DMS114 treated with DMSO at 0.1 percent for 48 hours (cell line): ENCODE measurements at regions not wholly inside any gene's neighbourhood (a gene's known extent, or its start where the extent isn't known, plus 50 kb on each side); places are given as distances from the start of the nearest gene placed in this dataset.
"Not testable (repeated sequence)": the region's sequence is repeated elsewhere in the genome, so short reads cannot be mapped to it uniquely, and the experiment has no call there.

Experiments
- DNase-seq: peaks from one replicate; lab custom pipeline; 2025; ENCODE audit not compliant: unreplicated experiment; lab: John Stamatoyannopoulos, UW

DNA sequence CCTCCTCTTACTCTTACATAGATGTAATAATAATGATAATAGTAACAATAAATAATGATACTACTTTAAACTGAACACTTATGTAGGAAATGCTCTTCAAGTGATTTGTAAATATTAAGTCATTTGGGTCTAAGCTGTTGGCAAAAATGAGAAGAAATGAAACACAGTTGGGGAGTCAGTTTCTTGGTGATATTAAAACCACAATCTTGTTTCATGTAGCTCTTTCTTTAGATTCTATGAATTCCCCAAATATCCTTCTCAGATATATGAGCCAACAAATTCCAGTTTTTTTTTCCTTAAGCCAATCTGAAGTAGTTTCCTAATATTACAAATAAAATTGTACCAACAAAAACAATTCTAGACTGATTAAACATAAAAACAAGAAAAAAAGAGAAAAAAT is 1115.6 kb upstream of the CNTN5 start:
- DNase-seq: no peak

DNA sequence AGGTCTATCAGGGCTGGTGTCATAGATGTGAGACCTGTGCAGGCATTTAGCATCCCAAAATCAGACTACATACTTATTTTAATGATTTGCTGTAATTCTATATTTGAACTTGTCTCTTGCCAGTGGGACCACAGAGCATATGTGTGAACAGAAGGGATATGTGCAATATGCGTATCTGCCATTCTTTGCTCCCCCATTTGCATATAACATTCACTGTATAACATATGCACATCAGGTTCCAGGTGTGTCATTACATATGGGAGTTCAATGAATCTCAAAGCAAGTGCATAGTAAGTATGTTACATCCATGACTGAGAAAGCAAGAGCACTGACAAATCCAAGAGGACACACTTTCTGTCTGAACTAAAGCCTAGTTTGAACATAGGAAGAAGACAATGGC is 1115.1 kb upstream of the CNTN5 start:
- DNase-seq: no peak

DNA sequence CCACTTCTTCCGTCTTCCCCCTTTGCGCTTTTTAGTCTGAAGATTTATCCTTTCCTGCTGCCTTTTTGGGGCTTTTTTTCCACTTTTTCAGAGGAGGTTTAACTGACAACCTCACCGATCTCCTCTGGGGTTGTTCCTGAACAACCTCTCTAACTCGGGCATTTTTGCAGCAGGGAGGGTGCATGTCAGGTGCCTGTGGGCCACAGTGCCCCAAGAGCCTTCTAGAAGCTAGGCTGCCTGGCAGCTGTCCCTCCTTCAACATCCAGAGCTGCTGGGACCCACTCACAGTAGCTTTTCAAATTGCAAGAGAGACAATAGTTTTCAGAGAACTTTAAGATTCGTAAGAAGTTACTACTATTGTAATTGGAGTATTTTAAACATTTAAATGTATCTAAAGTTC is 1112.4 kb upstream of the CNTN5 start:
- no peak for DNase-seq

DNA sequence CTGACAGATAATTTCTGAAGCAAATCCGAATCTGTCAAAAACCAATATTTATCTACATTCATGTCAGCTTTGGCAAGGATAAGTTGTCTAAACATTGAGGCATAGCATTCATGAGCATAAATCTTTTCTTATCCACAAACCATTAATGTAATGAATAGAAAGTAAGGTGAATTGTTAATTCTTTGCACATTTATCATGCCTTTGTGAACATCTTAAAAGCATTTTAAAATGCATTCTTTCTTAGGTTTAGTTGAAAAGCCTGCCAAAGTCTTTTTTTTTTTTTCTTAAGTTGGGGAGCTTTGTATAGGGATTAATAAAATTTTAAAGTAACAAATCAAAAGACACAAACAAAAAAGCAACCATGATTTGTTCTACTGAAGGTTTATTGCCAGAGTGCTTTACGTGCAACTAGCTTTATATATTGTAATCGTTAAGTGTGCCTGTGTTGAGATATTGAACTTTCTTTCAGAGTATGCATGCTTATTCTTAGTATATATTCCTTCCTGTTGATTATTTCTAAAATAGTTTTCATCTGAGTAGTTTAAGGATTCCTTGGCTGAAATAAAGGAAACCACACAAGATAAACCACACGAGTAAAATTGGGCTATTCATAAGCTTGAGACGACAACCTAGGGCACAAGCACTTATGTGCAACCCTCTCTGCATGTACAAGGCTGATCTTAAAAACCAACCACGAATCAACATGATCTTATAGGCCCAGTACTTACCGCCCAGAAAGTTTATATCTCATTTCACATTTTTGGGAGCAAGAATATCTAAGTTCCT is 1110.9 kb upstream of the CNTN5 start:
- DNase-seq: no peak

DNA sequence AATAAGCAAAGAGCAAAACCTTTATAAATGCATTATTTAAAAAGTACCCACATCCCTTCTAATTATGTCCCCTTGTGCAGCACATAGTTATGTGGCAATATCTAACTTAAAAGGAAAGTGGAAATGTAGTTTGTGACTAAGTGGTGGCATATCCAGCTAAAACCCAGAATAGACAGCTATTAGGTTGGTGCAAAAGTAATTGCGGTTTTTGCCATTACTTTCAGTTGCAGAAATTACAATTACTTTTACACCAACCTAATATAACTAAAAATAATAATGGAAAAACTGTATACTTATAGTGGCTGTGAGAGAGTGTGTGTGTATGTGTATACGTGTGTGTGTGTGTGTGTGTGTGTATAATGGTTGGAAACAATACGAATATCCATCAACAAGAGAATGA is 1108.1 kb upstream of the CNTN5 start:
- no peak for DNase-seq

DNA sequence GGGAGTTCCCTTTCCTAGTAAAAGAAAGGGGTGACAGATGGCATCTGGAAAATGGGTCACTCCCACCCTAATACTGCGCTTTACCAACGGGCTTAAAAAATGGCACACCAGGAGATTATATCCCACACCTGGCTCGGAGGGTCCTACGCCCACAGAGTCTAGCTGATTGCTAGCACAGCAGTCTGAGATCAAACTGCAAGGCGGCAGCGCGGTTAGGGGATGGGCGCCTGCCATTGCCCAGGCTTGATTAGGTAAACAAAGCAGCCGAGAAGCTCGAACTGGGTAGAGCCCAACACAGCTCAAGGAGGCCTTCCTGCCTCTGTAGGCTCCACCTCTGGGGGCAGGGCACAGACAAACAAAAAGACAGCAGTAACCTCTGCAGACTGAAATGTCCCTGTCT is 1097.8 kb upstream of the CNTN5 start:
- not testable (repeated sequence) for DNase-seq

DNA sequence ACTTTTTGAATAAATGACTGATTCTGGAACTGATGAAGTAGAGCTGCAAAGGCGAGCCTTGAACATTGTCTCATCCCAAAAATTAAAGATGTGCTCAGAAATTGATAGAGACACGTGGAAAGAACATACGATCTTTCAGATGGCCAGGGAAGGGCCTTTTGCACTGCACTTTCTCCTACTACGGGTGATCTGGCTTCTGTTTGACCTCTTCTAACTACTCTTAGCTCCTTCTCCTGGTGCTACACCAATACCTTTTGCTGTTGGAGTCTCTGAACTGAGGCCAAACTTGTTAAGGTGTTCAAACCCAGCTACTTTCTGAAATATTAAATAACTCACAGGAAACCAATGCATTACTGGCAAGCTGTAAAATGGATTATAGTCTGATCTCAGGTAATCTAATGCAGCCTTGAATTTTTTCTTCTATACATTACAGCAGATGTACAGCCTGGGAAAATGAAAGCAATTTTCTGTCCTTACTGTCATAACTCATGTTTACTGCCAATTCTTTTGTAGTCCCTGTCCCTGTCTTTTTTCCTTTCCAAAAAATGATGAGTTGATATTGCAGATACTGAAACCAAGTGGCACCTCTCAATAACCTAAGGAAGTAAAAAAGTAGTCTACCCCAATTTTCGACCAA is 1086.1 kb upstream of the CNTN5 start:
- DNase-seq: no peak

DNA sequence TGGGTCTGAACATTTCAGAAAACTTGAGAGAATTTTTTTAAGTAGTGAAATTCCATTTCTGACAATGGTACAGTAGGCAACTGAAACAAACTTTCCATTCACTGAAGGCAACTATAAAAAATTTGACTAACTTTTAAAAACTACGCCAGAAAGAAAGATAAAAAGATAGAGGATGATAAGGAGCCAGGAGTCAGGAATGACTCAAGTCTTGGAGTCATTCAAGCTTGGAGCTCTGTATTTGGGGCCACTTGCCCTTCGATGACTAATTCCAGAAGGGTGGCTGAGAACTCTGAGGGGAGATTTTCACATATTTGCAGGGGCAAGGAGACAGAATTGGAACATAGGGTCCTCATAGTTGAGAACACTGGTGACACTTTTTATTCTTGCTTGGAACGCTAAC is 1083.2 kb upstream of the CNTN5 start:
- no peak for DNase-seq

DNA sequence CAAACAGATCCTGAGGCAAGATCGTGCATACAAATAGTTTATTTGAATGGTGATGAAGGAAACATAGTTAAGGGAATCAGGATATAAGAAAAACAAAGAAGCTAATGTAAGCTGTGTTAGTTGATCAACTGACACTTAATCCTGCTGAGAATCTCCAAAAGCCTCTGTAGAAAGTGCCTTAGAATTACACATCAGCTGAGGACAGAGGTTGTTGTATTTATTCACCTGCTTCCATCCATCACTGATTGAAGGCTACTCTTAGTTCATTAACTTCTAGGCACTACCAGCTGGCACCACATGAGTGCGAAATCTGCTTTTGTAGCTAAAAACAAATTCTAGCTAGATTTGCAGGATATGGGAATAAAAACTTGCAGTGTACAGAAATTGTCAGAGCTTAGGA is 1082.0 kb upstream of the CNTN5 start:
- DNase-seq: no peak

DNA sequence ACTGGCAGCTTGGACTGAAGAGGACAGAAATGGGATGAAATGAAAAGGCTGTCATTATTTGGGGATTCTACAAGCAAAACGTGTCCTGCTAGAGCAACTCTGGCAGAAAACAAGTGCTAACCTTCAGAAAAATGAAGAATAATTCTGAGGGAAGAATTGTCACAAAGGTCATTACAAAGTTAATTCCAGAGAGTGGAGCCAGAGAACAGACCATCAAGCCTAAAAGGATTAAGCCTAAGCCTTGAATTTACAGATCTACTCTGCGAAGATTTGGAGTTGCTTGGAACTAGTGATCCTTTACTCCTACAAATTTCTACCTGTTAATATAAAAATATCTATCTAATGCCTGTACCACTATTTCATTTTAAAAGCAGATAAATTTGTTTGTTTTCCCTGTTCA is 1077.3 kb upstream of the CNTN5 start:
- DNase-seq: no peak

DNA sequence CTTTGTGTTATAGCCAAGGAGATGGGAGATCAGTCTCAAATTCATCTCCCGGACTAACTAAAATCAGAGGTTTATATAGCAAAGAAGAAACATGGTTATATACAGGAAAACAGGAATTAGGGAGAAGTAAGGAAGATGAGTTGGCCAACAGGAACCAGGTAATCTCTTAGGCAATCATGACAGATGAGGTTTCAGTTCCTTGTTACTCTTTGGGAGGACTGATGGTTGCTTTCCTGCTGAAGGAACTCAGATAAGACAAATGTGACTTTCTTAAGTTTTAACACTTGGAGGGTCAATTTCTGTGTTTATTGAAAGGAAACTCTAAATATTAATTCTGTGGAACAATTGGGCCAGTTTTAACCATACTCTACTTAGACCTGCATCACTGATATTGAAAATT is 1072.0 kb upstream of the CNTN5 start:
- DNase-seq: no peak

DNA sequence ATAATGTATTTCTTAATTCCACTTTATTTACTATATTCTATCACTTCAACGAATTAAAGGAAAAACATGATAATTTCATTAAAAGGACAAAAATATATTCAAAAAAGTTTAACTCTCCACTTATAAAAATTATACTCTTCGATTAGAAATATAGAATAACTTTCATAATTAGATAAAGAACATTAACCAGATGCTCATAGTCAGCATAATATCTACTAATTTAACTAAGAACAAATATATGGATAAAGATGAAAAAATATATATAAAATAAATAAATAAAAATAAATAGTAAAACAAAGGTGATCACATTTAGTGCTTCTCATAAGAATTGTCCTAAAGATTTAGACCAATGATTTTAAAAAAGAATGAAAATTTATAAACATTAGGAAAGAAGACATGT is 1065.2 kb upstream of the CNTN5 start:
- no peak for DNase-seq

DNA sequence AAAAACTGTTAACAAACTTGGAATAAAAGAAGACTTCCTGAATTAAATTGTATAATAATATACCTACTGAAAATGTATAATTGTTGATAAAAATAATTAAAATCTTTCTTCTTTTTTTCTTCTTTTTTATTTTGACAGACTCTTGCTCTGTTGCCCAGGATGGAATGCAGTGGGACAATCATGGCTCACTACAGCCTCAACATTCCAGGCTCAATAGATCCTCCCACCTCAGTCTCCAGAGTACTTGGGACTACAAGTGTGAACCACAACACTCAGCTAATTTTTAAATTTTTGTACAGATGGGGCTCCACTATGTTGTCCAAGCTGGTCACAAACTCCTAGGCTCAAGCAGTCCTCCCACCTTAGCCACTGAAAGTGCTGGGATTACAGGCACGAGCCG is 1063.8 kb upstream of the CNTN5 start:
- no peak for DNase-seq

DNA sequence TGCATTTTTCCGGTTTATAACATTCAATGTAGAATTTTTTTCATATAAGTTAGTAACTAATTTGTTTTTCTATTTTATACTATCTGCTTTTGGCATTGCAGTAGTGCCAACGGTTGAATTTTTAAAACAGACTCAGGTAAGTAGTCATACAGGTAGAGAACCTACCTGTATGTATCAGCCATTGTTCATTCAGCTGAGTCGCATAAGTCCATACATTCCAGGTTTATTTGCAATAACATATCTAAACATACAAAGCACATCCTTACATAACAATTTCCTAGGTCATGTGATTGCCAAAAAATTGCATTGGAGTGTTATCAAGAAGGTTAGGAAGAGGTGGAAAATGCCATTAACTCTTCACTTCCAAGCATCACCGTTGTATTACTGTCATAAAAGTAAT is 1059.3 kb upstream of the CNTN5 start:
- DNase-seq: no peak

DNA sequence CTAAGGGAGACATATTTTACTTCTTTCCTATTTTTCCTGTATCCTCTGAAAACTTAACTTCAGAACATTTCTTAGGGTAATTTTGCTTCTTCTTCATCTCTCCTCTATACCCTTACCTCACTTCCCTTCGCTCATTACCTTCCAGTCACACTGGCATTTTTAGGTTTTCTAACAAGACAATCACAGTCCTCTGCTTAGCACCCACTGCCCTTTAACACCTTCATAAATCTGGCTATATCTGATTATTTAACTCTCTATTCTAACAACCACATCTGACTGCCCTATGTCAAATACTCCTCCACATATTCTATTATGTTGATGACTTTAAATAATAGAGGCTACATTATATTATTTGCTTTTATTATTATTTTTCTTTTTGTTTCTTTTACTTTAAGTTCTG is 1058.0 kb upstream of the CNTN5 start:
- no peak for DNase-seq

DNA sequence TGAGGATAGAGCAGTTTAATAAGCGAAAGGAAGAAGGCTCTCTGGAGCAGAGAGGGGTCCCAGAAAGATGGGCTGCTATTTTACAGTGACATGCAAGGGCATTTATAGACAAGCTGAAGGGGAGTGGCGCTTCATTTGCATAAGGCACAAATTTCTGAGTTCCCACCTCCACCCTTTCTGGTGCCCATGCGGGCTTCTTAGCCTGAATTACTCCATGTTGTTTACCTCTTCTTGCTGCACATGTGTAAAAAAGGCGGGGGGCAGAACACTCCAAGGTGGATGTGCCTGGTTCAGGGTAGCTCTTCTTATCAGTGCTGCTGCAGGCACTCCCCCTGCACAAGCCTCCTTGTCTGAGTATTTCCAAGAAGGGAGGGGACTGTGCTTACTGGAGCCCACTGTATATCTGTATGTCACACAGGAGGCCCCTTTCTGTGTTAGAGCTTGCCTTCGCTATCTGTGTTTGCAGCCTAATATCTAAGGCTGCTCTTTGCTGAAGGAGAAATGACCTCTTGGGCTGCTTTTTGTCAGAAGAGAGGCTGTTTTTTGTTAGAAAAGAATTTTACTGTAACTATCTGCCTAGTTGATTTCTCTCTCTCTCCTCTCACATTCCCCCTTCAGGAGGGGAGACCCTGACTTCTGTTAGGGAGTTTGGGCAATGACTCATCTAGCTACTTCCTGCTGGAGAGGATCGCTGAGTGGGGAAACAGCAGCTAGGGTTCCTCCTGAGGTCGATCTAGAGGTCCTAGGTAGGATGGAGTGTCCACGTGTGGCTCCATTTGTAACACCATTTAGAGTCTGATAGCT is 1057.0 kb upstream of the CNTN5 start:
- DNase-seq: no peak

DNA sequence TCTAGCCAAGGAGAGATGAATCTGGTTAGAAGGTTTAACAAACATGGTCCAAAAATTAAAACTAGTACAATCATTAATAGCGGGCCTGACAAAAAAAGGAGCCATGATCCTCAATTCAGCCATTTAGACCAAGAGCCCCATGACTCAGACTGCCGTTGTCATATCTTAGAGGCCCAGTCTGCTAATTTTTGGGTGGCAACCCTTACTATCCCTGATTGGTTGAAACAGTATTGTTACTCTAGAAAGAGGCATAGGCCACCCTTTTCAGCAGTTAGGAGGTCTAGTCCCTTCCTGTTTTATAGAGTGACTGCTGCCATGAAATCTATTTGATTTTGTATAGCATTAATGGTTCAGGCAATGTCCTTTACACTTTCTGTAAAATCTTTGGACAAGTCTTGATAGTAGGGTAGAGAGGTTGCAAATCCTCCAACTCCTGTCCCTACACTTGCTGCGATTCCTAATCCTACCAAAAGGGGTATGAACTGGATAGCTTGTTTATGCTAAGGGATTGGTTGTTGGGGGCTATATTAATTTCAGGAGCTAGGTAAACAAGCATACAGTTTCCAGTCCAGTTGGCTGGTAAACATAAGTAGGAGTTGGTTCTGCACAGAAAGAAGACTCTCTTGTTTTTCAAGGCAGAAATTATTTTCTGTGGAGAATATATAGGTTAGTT is 1056.3 kb upstream of the CNTN5 start:
- no peak for DNase-seq

DNA sequence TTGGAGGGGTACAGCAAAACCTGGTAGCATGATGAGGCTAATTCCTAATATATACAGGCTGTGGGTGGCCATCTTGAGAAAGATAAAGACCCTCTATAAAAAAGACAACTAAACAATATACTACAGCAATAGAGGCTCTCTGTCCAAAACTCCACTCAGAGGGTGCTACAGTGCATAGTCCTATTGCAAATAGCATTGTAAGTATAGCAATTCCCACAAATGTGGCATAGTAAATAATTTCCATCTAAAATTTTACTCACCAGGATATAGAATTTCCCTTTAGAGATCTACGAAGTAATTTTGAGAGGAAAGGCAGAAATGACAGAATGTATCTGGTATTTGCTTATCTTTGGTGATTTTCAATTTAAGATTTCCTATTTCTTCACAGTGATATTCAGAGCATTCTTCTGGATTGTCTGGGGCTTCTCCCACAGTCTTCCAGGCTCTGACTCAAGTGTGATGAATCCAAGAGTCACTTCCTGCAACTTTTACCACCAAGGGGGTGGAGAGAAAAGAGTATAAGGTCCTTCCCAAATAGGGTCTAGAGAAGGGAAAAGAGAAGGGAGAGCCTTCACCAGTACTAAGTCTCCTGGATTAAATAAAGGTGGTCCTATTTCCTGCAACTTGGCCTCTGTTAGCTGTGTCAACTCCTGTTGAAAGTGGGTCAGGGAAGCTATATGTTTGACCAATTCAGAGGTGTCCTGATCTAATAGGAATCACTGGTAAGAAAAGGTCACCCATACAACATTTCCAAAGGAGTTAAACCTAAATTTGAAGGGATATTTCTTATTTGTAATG is 1054.7 kb upstream of the CNTN5 start:
- no peak for DNase-seq

DNA sequence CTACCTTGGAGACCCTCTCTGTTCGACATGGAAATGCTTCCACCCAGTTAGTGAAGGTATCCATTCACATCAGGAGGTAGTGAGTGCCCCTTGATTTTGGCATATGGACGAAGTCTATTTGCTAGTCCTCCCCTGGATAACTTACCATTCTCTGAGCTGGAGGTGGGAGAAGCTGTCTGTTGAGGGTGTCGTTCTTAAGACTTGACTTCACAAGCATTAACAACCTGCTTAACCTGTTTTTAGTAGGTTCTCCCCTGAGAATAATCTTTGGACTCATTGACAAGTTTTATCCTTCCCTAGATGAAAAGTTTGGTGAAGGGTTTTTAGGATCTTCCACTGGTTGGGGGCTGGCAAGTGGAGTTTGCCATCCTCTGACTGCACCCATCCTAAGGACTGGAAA is 1053.8 kb upstream of the CNTN5 start:
- no peak for DNase-seq

DNA sequence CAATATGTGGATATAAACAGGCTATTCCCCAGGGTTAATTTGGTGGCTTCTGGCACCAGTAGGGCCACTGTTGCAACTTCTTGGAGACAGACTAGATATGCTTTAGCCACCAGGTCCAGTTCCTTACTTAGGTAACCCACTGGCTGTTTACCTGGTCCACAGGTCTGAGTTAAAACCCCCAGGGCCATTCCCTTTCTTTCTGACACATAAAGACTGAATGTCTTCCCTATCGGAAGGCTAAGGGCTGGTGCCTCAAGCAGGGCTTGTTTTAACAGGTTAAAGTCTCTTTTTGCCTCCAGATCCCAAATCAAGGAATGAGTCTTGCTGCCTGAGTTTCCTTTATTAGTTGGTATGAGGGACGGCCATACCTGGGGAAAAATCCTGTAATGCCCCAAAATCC is 1052.7 kb upstream of the CNTN5 start:
- no peak for DNase-seq

DNA sequence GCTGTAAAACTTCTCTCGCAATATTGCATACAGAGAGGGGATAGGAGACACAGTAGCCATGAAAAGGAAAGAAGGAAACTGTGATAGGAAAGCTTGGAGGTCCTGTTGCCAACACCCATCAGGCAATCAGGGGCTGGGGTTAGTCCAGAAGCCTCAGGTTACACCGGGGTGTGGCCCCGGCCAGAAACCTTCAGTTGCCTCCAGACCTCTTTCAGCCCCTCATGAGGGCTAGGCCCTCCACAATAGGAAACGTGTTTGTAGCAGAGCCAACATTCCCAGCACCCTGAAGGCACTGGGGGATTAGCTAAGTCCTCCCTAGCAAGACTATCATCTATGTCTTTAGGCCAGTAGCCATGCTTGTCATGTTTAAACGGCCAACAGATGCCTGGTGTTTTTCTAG is 1048.0 kb upstream of the CNTN5 start:
- no peak for DNase-seq
